GM23338 (cell line): ENCODE measurements at regions not wholly inside any gene's neighbourhood (a gene's known extent, or its start where the extent isn't known, plus 50 kb on each side); places are given as distances from the start of the nearest gene placed in this dataset.

Experiments
- ATAC-seq: fragments of 200-7000 bp; cut with Tn5 transposase; 3 replicates; pipeline ENCODE4 v1.9.1; 2020
- DNase-seq: peaks from one replicate; pipeline ENCODE4 v3.0.0-alpha.2; 2015; ENCODE audit warnings: low spot score
- H2AFZ ChIP-seq: fragments of 200-600 bp; sonication (generic); 2 replicates; pipeline ENCODE4 v1.8.0; 2016; ENCODE audit warnings: antibody characterized with exemption, mild to moderate bottlenecking, moderate library complexity
- H3F3A ChIP-seq: fragments of 200-600 bp; sonication (generic); replicated peaks from 2 replicates; pipeline ENCODE4 v1.8.0; 2017; ENCODE audit warnings: antibody characterized with exemption, mixed run types, low read depth
- H3K27ac ChIP-seq: fragments of 200-600 bp; sonication (generic); 2 replicates; pipeline ENCODE4 v1.6.1; 2016; ENCODE audit warnings: low read depth
- H3K27me3 ChIP-seq: fragments of 200-600 bp; sonication (generic); 2 replicates; pipeline ENCODE4 v1.8.0; 2016; ENCODE audit warnings: mild to moderate bottlenecking, mixed run types, moderate library complexity; ENCODE audit not compliant: insufficient read depth
- H3K36me3 ChIP-seq: fragments of 200-600 bp; sonication (generic); 2 replicates; pipeline ENCODE4 v1.8.0; 2016; ENCODE audit warnings: mild to moderate bottlenecking; ENCODE audit not compliant: insufficient read depth
- H3K4me1 ChIP-seq: fragments of 200-600 bp; sonication (generic); 2 replicates; pipeline ENCODE4 v1.8.0; 2016; ENCODE audit warnings: mild to moderate bottlenecking, moderate library complexity; ENCODE audit not compliant: insufficient read depth
- H3K4me2 ChIP-seq: fragments of 200-600 bp; sonication (generic); 2 replicates; pipeline ENCODE4 v1.7.1; 2017; ENCODE audit warnings: mixed run types
- H3K4me3 ChIP-seq: fragments of 200-600 bp; sonication (generic); 2 replicates; pipeline ENCODE4 v1.6.1; 2016; ENCODE audit warnings: mixed run types
- H3K79me2 ChIP-seq: fragments of 200-600 bp; sonication (generic); replicated peaks from 2 replicates; pipeline ENCODE4 v1.8.0; 2017; ENCODE audit warnings: mild to moderate bottlenecking; ENCODE audit not compliant: insufficient read depth
- H3K9me2 ChIP-seq: fragments of 200-600 bp; sonication (generic); 2 replicates; pipeline ENCODE4 v1.8.0; 2017; ENCODE audit not compliant: insufficient read depth
- H4K20me1 ChIP-seq: fragments of 200-600 bp; sonication (generic); replicated peaks from 2 replicates; pipeline ENCODE4 v1.8.0; 2017; ENCODE audit warnings: mild to moderate bottlenecking; ENCODE audit not compliant: insufficient read depth
- H3K27ac Mint-ChIP-seq: 2 replicates; pipeline ENCODE4 v1.8.0; 2020; ENCODE audit warnings: inconsistent platforms, mild to moderate bottlenecking, moderate library complexity, mixed read lengths
- H3K27me3 Mint-ChIP-seq: 3 replicates; pipeline ENCODE4 v1.8.0; 2022; ENCODE audit warnings: low read depth, mild to moderate bottlenecking, moderate library complexity, mixed read lengths, inconsistent platforms; ENCODE audit not compliant: insufficient read depth, poor library complexity
- H3K36me3 Mint-ChIP-seq: 3 replicates; pipeline ENCODE4 v1.8.0; 2021; ENCODE audit warnings: low read depth, mild to moderate bottlenecking, inconsistent platforms, moderate library complexity, mixed read lengths
- H3K4me1 Mint-ChIP-seq: 3 replicates; pipeline ENCODE4 v1.8.0; 2020; ENCODE audit warnings: mild to moderate bottlenecking, inconsistent platforms, mixed read lengths
- H3K4me3 Mint-ChIP-seq: 3 replicates; pipeline ENCODE4 v1.8.0; 2021; ENCODE audit warnings: moderate library complexity, mild to moderate bottlenecking, inconsistent platforms, mixed read lengths
- H3K9me3 Mint-ChIP-seq: 3 replicates; pipeline ENCODE4 v1.8.0; 2020; ENCODE audit warnings: moderate library complexity, mild to moderate bottlenecking, inconsistent platforms, mixed read lengths
- CREB1 ChIP-seq: fragments of 250-450 bp; sonication (Bioruptor Pico); IDR thresholded peaks from 2 replicates; pipeline ENCODE4 v1.5.0; 2020; ENCODE audit warnings: low read depth, mild to moderate bottlenecking, moderate library complexity
- CTCF ChIP-seq, 2 experiments: fragments of 200-600 bp in 1 of 2; sonication (generic) in 1 of 2; conservative IDR thresholded peaks; 2 replicates each; pipeline versions ENCODE4 v1.5.1 to v1.6.1; 2016 to 2017; ENCODE audit warnings: antibody characterized with exemption in 2 of 2, low read depth in 2 of 2, mild to moderate bottlenecking in 2 of 2, moderate library complexity in 1 of 2
- ETS1 ChIP-seq: IDR thresholded peaks from 2 replicates; pipeline ENCODE4 v1.6.1; 2016; ENCODE audit warnings: antibody characterized with exemption
- EZH2 ChIP-seq: fragments of 200-600 bp; sonication (generic); IDR thresholded peaks from one replicate; pipeline ENCODE4 v1.8.0; 2017; ENCODE audit warnings: antibody characterized with exemption, mild to moderate bottlenecking, low read depth; ENCODE audit not compliant: unreplicated experiment
- EZH2phosphoT487 ChIP-seq: fragments of 200-600 bp; sonication (generic); IDR thresholded peaks from one replicate; pipeline ENCODE4 v1.8.1; 2018; ENCODE audit warnings: antibody characterized with exemption; ENCODE audit not compliant: unreplicated experiment
- JUNB ChIP-seq: IDR thresholded peaks from one replicate; pipeline ENCODE4 v1.6.1; 2016; ENCODE audit warnings: antibody characterized with exemption; ENCODE audit not compliant: unreplicated experiment
- NANOG ChIP-seq: IDR thresholded peaks from 2 replicates; pipeline ENCODE4 v1.6.1; 2016; ENCODE audit warnings: antibody characterized with exemption, borderline replicate concordance
- POLR2AphosphoS5 ChIP-seq: IDR thresholded peaks from 2 replicates; pipeline ENCODE4 v1.6.1; 2016; ENCODE audit warnings: antibody characterized with exemption, low read depth
- REST ChIP-seq: IDR thresholded peaks from one replicate; pipeline ENCODE4 v1.6.1; 2018; ENCODE audit warnings: antibody characterized with exemption; ENCODE audit not compliant: unreplicated experiment
- STAT1 ChIP-seq: IDR thresholded peaks from one replicate; pipeline ENCODE4 v1.6.1; 2016; ENCODE audit warnings: antibody characterized with exemption; ENCODE audit not compliant: unreplicated experiment
- ZNF114 ChIP-seq: fragments of 250-450 bp; sonication (Bioruptor Pico); IDR thresholded peaks from 2 replicates; pipeline ENCODE4 v1.5.0; 2020; ENCODE audit warnings: mild to moderate bottlenecking, moderate library complexity
- ZNF331 ChIP-seq: fragments of 250-450 bp; sonication (Bioruptor Pico); IDR thresholded peaks from 2 replicates; pipeline ENCODE4 v1.5.0; 2020; ENCODE audit warnings: low read depth, mild to moderate bottlenecking, moderate library complexity
- ZNF462 ChIP-seq: fragments of 250-450 bp; sonication (Bioruptor Pico); IDR thresholded peaks from 2 replicates; pipeline ENCODE4 v1.5.0; 2020; ENCODE audit warnings: mild to moderate bottlenecking, moderate library complexity

GRCh38 chr22:27560781-27561180 is 240.8 kb downstream of the MN1 start:
- Histone ChIP-seq H3K36me3 (no peaks in the 10 kb centered on the region), H3K27ac (no peak overlapping the region), H3K4me1 (peaks cover 7% of the 10 kb centered on the region; the same call in 1 of the 2 replicates), H3K9me2 (no peaks in the 10 kb centered on the region), H3K79me2 (no peaks in the 10 kb centered on the region), H3K4me3 (no peak overlapping the region), H4K20me1 (no peaks in the 10 kb centered on the region), H3K4me2 (no peak overlapping the region), H3K27me3 (no peaks in the 10 kb centered on the region), H3F3A (no peaks in the 10 kb centered on the region), H2AFZ (no peak overlapping the region)
- Mint-ChIP-seq H3K4me1 (peaks cover 13% of the 10 kb centered on the region), H3K4me3 (no peak overlapping the region), H3K27ac (no peak overlapping the region), H3K36me3 (peaks cover 2% of the 10 kb centered on the region; the same call in 1 of the 3 replicates), H3K9me3 (peaks cover 3% of the 10 kb centered on the region; the same call in 1 of the 3 replicates), H3K27me3 (peaks cover 3% of the 10 kb centered on the region)
- DNase-seq (no peak), ATAC-seq (no peak)
- TF ChIP-seq NANOG = no peak
- TF ChIP-seq CTCF (conservative IDR thresholded peaks at IDR 0.05; ENCODE audit: low read depth in 2 of 2) = no peak
- no peak for TF ChIP-seq ZNF462
- no peak for TF ChIP-seq REST
- TF ChIP-seq POLR2AphosphoS5 = no peak
- TF ChIP-seq ZNF331 (CRISPR knock-in tag) = no peak
- no peak for TF ChIP-seq ZNF114 (CRISPR knock-in tag)
- no peak for TF ChIP-seq EZH2phosphoT487
- TF ChIP-seq CREB1 (CRISPR knock-in tag) = no peak
- no peak for TF ChIP-seq ETS1
- TF ChIP-seq STAT1 = no peak
- TF ChIP-seq JUNB = no peak
- TF ChIP-seq EZH2 = no peak
